OCI-LY7 (cell line): ENCODE measurements at regions not wholly inside any gene's neighbourhood (a gene's known extent, or its start where the extent isn't known, plus 50 kb on each side); places are given as distances from the start of the nearest gene placed in this dataset.

ENCODE experiments used
- BruUV-seq: library from RNA; stranded (reverse); fragments of 400-500 nt; replicated peaks from 2 replicates; lab custom pipeline; 2021; lab: Mats Ljungman, UMichigan
- CTCF ChIA-PET: fragments of 300-600 bp; sonication (Branson Sonifier 250); formaldehyde crosslinking; loops from one replicate; lab custom pipeline; 2022; ENCODE audit warnings: antibody characterized with exemption; ENCODE audit not compliant: unreplicated experiment; lab: Charles Lee
- POLR2A ChIA-PET: fragments of 300-600 bp; sonication (Branson Sonifier 250); formaldehyde crosslinking; loops from one replicate; lab custom pipeline; 2022; ENCODE audit warnings: antibody characterized with exemption; lab: Charles Lee
- DNase-seq: peaks from one replicate; pipeline ENCODE4 v3.0.0-alpha.2; 2015; ENCODE audit warnings: low spot score
- H2AFZ ChIP-seq: fragments of 200-600 bp; sonication (generic), shearing (Covaris generic); 2 replicates; pipeline ENCODE4 v1.6.1; 2014; ENCODE audit warnings: mild to moderate bottlenecking, antibody characterized with exemption, low read length, moderate library complexity
- H3K27ac ChIP-seq: fragments of 200-600 bp; sonication (generic); 2 replicates; pipeline ENCODE4 v1.5.1; 2014; ENCODE audit warnings: mixed run types, low read depth, mild to moderate bottlenecking, moderate library complexity, low read length, inconsistent platforms; ENCODE audit not compliant: poor library complexity, severe bottlenecking
- H3K36me3 ChIP-seq: fragments of 200-600 bp; sonication (generic); 2 replicates; pipeline ENCODE4 v1.6.1; 2014; ENCODE audit warnings: mild to moderate bottlenecking, antibody characterized with exemption, low read length, moderate library complexity, mixed read lengths; ENCODE audit not compliant: insufficient read depth
- H3K4me1 ChIP-seq: fragments of 200-600 bp; sonication (generic); 2 replicates; pipeline ENCODE4 v1.5.1; 2014; ENCODE audit warnings: mild to moderate bottlenecking, low read length; ENCODE audit not compliant: insufficient read depth, poor library complexity, severe bottlenecking
- H3K4me2 ChIP-seq: fragments of 200-600 bp; sonication (generic); 2 replicates; pipeline ENCODE4 v1.6.1; 2014; ENCODE audit warnings: mild to moderate bottlenecking, low read length
- H3K4me3 ChIP-seq: fragments of 200-600 bp; sonication (generic); 2 replicates; pipeline ENCODE4 v1.5.1; 2014; ENCODE audit warnings: mild to moderate bottlenecking, low read depth, low read length; ENCODE audit not compliant: poor library complexity, severe bottlenecking
- H3K79me2 ChIP-seq: fragments of 200-600 bp; sonication (generic); 2 replicates; pipeline ENCODE4 v1.6.1; 2016; ENCODE audit warnings: low read depth, mild to moderate bottlenecking, low read length, moderate library complexity, mixed read lengths; ENCODE audit not compliant: insufficient read depth
- H3K9me2 ChIP-seq: fragments of 200-600 bp; sonication (generic); 2 replicates; pipeline ENCODE4 v1.6.1; 2016; ENCODE audit warnings: mild to moderate bottlenecking, low read length, mixed read lengths; ENCODE audit not compliant: insufficient read depth
- H3K9me3 ChIP-seq: fragments of 200-600 bp; sonication (generic); 2 replicates; pipeline ENCODE4 v1.6.1; 2014; ENCODE audit warnings: mild to moderate bottlenecking, mixed run types, low read length, mixed read lengths
- H4K20me1 ChIP-seq: fragments of 200-600 bp; sonication (generic); 2 replicates; pipeline ENCODE4 v1.6.1; 2014; ENCODE audit warnings: mild to moderate bottlenecking, antibody characterized with exemption, low read length, moderate library complexity, mixed read lengths; ENCODE audit not compliant: insufficient read depth
- EZH2phosphoT487 ChIP-seq: fragments of 200-600 bp; sonication (generic); IDR thresholded peaks from 2 replicates; pipeline ENCODE4 v1.6.1; 2018; ENCODE audit warnings: low read depth, borderline replicate concordance, mild to moderate bottlenecking, mixed run types, antibody characterized with exemption, low read length, moderate library complexity, mixed read lengths
- intact Hi-C: fragments of 100-400 bp; cut with micrococcal nuclease; formaldehyde crosslinking; loops from one replicate; pipeline ENCODE4 v1.10.0; 2022; ENCODE audit not compliant: unreplicated experiment
- TF ChIP-seq, protein P1 (sequence below): fragments of 200-600 bp; sonication (generic); conservative IDR thresholded peaks from 2 replicates; pipeline ENCODE4 v1.5.1; 2014; ENCODE audit warnings: mild to moderate bottlenecking, antibody characterized with exemption, low read length, moderate library complexity, mixed read lengths

- CTCF ChIA-PET, result no interaction called here
- no peak overlapping the region for H2AFZ ChIP-seq
- no peak for TF ChIP-seq EZH2phosphoT487
- TF ChIP-seq, protein P1, sequence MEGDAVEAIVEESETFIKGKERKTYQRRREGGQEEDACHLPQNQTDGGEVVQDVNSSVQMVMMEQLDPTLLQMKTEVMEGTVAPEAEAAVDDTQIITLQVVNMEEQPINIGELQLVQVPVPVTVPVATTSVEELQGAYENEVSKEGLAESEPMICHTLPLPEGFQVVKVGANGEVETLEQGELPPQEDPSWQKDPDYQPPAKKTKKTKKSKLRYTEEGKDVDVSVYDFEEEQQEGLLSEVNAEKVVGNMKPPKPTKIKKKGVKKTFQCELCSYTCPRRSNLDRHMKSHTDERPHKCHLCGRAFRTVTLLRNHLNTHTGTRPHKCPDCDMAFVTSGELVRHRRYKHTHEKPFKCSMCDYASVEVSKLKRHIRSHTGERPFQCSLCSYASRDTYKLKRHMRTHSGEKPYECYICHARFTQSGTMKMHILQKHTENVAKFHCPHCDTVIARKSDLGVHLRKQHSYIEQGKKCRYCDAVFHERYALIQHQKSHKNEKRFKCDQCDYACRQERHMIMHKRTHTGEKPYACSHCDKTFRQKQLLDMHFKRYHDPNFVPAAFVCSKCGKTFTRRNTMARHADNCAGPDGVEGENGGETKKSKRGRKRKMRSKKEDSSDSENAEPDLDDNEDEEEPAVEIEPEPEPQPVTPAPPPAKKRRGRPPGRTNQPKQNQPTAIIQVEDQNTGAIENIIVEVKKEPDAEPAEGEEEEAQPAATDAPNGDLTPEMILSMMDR, result no peak
- intact Hi-C loops, result no loop called here
- DNase-seq, result no peak
- H3K4me2 ChIP-seq, result no peak overlapping the region
- no peaks in the 10 kb centered on the region for H3K9me2 ChIP-seq
- no peak overlapping the region for H3K27ac ChIP-seq
- H4K20me1 ChIP-seq, result no peaks in the 10 kb centered on the region
- no peaks in the 10 kb centered on the region for H3K79me2 ChIP-seq
- BruUV-seq, result no TSS peak
- no peaks in the 10 kb centered on the region for H3K9me3 ChIP-seq
- H3K4me1 ChIP-seq, result no peaks in the 10 kb centered on the region
- POLR2A ChIA-PET, result no interaction called here
- no peaks in the 10 kb centered on the region for H3K36me3 ChIP-seq
- no peak overlapping the region for H3K4me3 ChIP-seq
These were observed 1164.1 kb upstream of the CNTN5 start for GRCh38 chr11:97856666-97857065.

- POLR2A ChIA-PET, result no interaction called here
- Histone ChIP-seq H3K9me2 (no peaks in the 10 kb centered on the region), H3K9me3 (no peaks in the 10 kb centered on the region), H3K27ac (no peak overlapping the region), H3K36me3 (no peaks in the 10 kb centered on the region), H3K4me2 (no peak overlapping the region), H3K4me1 (no peaks in the 10 kb centered on the region), H4K20me1 (no peaks in the 10 kb centered on the region), H3K4me3 (no peak overlapping the region), H3K79me2 (no peaks in the 10 kb centered on the region), H2AFZ (no peak overlapping the region)
- CTCF ChIA-PET, result no interaction called here
- no peak for DNase-seq
- no peak for TF ChIP-seq EZH2phosphoT487
- TF ChIP-seq, protein P1, result no peak
- intact Hi-C loops, result no loop called here
- BruUV-seq, result no TSS peak
These were observed 1160.5 kb upstream of the CNTN5 start for GRCh38 chr11:97860237-97860636.

DNA sequence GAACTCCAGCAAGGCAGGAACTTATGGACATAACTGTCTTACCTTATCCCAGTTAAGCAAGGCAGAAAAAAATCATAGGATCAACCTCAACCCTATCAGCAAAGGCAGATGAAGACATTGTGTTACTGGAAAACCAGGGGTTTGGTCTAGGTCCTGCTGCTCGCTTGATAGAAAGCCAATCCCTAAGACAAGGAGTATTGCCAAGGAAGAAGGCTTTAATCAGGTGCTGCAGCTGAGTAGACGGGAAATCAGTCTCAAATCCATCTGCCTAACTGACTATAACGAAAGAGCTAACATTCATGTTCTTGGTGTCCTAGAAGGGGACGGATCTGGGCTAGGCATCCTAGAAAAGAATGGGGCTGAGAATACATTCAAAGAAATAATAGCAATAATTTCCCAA, 1158.7 kb upstream of the CNTN5 start:
- Histone ChIP-seq H3K9me3 (no peaks in the 10 kb centered on the region), H4K20me1 (no peaks in the 10 kb centered on the region), H3K4me1 (no peaks in the 10 kb centered on the region), H3K9me2 (no peaks in the 10 kb centered on the region), H2AFZ (no peak overlapping the region), H3K4me2 (no peak overlapping the region), H3K4me3 (no peak overlapping the region), H3K79me2 (no peaks in the 10 kb centered on the region), H3K27ac (no peak overlapping the region), H3K36me3 (no peaks in the 10 kb centered on the region)
- BruUV-seq, result no TSS peak
- TF ChIP-seq, protein P1, result no peak
- TF ChIP-seq EZH2phosphoT487, result no peak
- ChIA-PET POLR2A (interaction anchor here (0.7 kb wide), 1 partner anchor 1115 kb away, joined by 4 read pairs; no protein-coding TSS in a partner anchor), CTCF (no interaction called here)
- intact Hi-C loops, result no loop called here
- no peak for DNase-seq
